ENCODE measurements at regions not wholly inside any gene's neighbourhood (a gene's known extent, or its start where the extent isn't known, plus 50 kb on each side); places are given as distances from the start of the nearest gene placed in this dataset.

- TF ChIP-seq CTCF (conservative IDR thresholded peaks at IDR 0.05; ENCODE audit: low read depth in 2 of 2) (no peak), STAT1 (IDR thresholded peaks at IDR 0.05; ENCODE audit: unreplicated experiment) (no peak)
Observed at GRCh38 chr6:119481976-119482375, 132.4 kb upstream of the MAN1A1 start (continued).

GRCh38 chr6:119480961-119481497, 131.5 kb upstream of the MAN1A1 start:
- H3K4me3 ChIP-seq: no peak overlapping the region
- Mint-ChIP-seq H3K27me3 (ENCODE audit: insufficient read depth, low read depth, poor library complexity) (no peaks in the 10 kb centered on the region), H3K36me3 (ENCODE audit: low read depth) (no peaks in the 10 kb centered on the region), H3K9me3 (no peaks in the 10 kb centered on the region), H3K4me1 (no peaks in the 10 kb centered on the region), H3K4me3 (no peak overlapping the region), H3K27ac (no peak overlapping the region)
- H4K20me1 ChIP-seq (replicated peaks; ENCODE audit: insufficient read depth): no peaks in the 10 kb centered on the region
- H3K27ac ChIP-seq (ENCODE audit: low read depth): no peak overlapping the region
- ATAC-seq (no peak), DNase-seq (ENCODE audit: low spot score) (no peak)
- H3K27me3 ChIP-seq (ENCODE audit: insufficient read depth): no peaks in the 10 kb centered on the region
- no peaks in the 10 kb centered on the region for H3K9me2 ChIP-seq (ENCODE audit: insufficient read depth)
- no peak overlapping the region for H2AFZ ChIP-seq
- H3K4me1 ChIP-seq (ENCODE audit: insufficient read depth): no peaks in the 10 kb centered on the region
- no peaks in the 10 kb centered on the region for H3K36me3 ChIP-seq (ENCODE audit: insufficient read depth)
- no peak overlapping the region for H3K4me2 ChIP-seq
- H3F3A ChIP-seq (replicated peaks; ENCODE audit: low read depth): no peaks in the 10 kb centered on the region
- no peak for TF ChIP-seq POLR2AphosphoS5 (IDR thresholded peaks at IDR 0.05; ENCODE audit: low read depth)
- no peak for TF ChIP-seq EZH2phosphoT487 (IDR thresholded peaks at IDR 0.05; ENCODE audit: unreplicated experiment)
- no peak for TF ChIP-seq ETS1 (IDR thresholded peaks at IDR 0.05)
- no peak for TF ChIP-seq REST (IDR thresholded peaks at IDR 0.05; ENCODE audit: unreplicated experiment)
- TF ChIP-seq EZH2 (IDR thresholded peaks at IDR 0.05; ENCODE audit: low read depth, unreplicated experiment): no peak
- TF ChIP-seq ZNF462 (CRISPR knock-in tag; IDR thresholded peaks at IDR 0.05): no peak
- H3K79me2 ChIP-seq (replicated peaks; ENCODE audit: insufficient read depth): no peaks in the 10 kb centered on the region
